GM18502 (cell line): ENCODE measurements at regions not wholly inside any gene's neighbourhood (a gene's known extent, or its start where the extent isn't known, plus 50 kb on each side); places are given as distances from the start of the nearest gene placed in this dataset.

ENCODE experiments used
- ATAC-seq: cut with Tn5 transposase; IDR thresholded peaks from one replicate; pipeline ENCODE4 v1.9.1; 2021; ENCODE audit warnings: mild to moderate bottlenecking; ENCODE audit not compliant: unreplicated experiment, poor library complexity

DNA sequence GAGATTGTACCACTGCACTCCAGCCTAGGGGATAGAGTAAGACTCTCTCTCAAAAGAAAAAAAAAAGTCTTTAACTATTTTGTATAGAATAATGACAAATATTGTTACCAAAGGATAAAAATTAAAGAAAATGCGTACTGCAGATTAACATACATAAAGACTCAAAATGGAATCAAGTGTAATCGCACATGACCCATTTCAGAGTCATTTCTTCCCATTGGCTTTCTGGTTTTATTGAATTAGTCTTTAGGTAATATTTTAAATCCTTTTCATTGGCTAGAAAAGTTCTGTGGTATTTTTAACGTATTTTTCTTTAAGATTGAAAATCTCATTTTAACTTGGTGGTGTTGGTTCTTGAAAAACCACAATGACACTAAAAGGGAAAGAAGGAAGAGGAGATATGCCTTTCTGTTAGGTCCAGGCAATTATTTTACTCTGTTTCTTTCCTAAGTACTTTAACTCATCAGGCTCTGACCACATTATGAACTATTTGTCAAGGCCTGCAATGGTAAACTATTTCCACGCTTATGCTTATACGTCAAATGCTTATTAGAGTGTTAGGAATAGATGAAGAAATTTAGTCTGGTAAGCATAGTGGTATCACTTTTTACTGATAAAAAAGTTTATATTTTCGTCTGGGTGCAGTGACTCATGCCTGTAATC lies 52.3 kb downstream of the PLEKHG1 start:
- no peak for ATAC-seq

- no peak for ATAC-seq
Measured at GRCh38 chr6:150652848-150653613, 53.3 kb downstream of the PLEKHG1 start.

GRCh38 chr6:150654608-150655007 lies 54.9 kb downstream of the PLEKHG1 start:
- ATAC-seq: no peak

- no peak for ATAC-seq
Measured at GRCh38 chr6:150656156-150656555, 56.5 kb downstream of the PLEKHG1 start.

GRCh38 chr6:150658421-150658820 lies 58.7 kb downstream of the PLEKHG1 start:
- no peak for ATAC-seq

- ATAC-seq: no peak
Measured at GRCh38 chr6:150659046-150659763, 59.5 kb downstream of the PLEKHG1 start.

DNA sequence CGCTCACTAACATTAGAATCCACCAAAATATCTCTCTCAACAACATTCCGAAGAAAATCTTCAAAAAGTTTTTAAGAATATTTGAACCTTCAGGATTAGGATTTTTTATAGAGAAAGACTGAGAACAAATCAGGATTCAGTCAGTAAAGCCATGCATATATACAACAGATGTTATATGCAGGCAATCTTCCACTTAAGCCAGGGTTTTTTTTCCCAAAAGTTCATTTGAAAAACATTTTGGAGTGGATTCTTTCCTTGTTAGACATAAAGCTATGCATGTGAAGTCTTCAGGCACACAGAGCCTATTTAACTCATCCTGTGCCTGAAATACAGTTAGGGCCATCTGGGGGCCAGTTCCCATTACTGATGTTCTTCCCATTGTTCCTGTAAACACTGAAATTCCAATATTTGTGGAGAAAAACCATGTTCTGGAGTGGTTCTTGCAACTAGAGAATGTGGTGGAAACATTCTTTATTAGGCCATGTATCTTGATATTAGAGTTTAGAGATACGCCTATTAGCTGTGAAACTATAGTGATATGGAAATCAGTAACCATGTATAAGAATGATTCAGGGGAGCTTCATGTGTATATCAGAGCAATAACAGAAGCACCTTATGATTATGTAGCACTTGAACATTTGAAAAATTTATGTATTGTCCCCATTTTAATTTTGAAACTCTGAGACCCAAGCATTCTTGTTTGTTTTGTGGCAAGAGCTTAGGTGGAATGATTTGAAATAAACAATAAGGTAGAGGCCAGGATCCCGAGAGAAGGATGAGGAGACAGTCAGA lies 61.7 kb downstream of the PLEKHG1 start:
- no peak for ATAC-seq

DNA sequence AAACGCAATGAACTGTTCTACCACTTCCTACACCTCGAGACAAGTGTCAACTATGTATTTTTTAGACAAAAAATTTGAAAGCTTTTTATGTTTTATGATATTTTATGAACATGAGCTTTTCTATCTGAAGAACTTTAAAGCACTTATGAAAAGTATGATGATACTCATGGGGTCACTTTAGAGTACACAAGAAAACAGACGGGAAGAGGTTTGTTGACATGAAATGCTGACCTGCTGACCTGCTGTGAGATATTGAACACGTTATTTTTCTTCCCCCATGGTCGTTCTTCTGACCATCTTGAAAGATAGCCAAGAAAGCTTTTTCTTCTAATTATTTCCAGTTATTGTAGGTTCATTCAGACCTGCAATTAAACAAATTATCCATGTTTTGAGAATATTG lies 63.1 kb downstream of the PLEKHG1 start:
- ATAC-seq: no peak

GRCh38 chr6:150664091-150664490 lies 64.4 kb downstream of the PLEKHG1 start:
- no peak for ATAC-seq

DNA sequence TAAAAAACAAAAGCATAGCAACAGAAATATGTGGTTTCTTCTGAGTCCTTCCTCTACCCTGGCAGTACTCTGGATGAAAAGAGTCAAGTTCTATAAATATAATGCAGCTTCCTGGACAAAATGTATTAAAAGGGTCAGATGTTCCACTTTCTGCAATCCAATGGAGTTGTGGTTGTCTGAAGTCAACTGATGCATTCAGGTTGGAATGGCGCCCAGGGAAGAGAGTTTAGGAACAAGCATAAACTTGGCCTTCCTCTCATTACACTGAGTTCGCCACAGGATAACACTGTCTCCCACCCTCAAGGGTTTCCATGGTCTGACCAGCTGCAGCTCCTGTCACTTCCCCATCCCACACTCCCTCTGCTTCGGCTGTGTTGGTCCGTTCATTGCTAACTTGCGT lies 66.4 kb downstream of the PLEKHG1 start:
- ATAC-seq: no peak

DNA sequence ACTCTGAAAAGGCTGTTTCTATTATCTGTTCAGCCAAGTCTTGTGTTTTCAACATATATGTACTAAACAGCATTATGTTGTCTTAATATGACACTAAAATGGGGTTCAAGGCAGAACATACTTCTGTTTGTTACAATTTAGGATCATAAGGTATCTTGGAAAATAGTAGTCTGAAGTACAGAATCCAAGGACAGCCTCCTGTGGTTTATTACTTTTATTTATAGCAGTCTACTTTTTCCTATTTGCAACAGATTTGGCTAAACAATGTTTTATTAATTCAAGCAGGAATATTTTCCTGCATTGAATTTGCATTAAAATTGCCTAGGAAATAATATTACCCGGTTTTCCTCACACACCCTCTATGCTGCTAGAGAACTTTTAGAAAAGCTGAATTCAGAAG lies 67.7 kb downstream of the PLEKHG1 start:
- no peak for ATAC-seq

DNA sequence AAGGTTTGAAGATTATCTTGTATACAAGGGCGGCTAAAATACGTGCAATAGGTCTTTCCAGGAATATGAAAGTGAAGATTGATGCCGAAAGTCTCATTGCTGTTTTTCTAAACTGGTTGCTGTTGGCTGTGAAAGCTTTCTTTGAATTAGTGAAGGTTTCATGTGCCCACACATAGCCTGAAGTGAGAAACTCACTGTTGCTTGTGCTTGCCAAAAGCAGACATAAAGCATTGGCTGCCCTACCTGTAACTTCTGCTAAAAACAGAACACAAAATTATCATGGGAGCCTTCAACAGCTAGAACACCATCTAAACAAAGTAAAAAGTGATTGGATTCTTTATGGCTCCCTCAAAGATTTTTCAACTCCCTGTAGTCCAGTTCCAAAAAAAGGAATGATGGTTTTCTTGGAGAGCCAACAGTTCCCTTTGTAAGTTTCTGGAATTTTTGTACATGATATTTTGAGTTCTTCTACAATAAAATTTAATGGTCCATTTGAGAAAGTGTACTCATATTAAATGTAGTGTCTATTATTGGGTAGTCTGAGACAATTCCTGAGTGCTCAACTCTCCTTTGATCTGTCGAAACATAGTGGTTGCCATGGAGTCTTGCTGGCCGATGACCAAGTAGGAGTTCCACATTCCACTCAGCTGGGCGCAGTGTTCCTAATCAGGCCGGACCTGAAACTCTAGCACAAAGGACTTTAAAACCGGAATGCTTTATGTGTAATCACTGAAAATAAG lies 68.5 kb downstream of the PLEKHG1 start:
- ATAC-seq: no peak

GRCh38 chr6:150668900-150669302 lies 69.2 kb downstream of the PLEKHG1 start:
- no peak for ATAC-seq

GRCh38 chr6:150670311-150670710 lies 70.6 kb downstream of the PLEKHG1 start:
- ATAC-seq: no peak

- ATAC-seq: no peak
Measured at GRCh38 chr6:150672800-150673199, 73.1 kb downstream of the PLEKHG1 start.

DNA sequence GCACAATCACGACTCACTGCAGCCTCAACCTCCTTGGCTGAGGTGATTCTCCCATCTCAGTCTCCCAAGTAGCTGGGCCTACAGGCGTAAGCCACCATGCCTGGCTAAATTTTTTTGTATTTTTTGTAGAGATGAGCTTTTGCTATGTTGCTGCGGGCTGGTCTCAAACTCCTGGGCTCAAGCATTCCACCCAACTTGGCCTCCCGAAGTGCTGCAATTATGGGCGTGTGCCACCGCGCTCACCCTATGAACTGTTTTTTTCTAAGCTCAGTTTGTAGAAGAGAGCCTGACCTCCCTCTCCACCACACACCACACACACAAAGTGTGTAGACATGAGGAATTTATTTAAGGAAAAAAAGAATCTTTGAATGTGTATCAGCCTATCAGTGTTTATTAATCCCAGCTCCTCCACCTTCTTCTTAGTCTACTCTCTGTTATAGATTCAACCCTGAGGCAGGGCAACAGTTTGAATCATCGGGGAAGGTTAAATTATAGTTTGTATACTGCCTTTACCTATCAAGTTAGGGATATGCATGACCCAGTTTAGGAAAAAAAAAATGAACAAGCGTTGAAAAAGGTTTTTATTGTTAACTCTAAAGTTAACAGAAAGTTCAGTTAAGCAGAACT lies 74.1 kb downstream of the PLEKHG1 start:
- ATAC-seq: no peak

DNA sequence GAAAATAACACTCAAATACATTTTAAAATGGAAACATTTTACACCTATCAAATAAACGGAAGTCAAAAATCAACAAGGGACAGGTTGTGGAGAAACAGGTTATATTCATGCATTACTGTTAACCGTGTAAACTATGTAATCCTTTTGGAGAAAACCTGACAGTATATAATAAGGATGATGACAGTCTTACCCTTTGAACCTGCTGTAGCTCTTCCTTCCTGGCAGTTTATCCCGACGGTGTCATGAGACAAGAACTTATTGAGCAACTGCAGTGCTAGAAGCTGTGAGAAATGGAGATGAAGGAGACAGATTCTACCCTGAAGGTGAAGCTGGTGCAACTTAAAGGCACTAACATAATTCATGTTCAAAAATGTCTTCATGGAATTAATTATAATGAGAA lies 76.7 kb downstream of the PLEKHG1 start:
- no peak for ATAC-seq

- no peak for ATAC-seq
Measured at GRCh38 chr6:150676772-150677171, 77.1 kb downstream of the PLEKHG1 start.

DNA sequence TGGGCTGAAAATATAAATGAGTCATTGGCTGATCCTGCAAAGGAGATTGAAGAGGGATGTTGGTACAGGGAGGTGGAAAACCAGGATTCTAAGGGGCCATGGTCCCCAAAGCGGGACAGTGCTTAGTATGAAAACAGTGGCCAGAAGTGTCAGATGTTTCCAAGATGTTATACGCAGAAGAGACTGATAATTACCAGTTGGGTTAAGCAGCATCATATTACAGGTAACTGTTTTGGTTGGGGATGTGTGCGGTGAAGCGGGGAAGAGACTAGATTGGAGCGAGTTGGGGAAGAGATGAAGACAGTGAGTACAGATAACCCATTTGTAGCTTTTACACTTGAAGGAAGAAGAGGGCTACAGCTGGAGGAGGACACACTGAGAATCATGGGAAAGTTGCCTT lies 80.8 kb downstream of the PLEKHG1 start:
- ATAC-seq: no peak
